HG03108 (cell line): ENCODE measurements at regions not wholly inside any gene's neighbourhood (a gene's known extent, or its start where the extent isn't known, plus 50 kb on each side); places are given as distances from the start of the nearest gene placed in this dataset.

Source experiments
- ATAC-seq: cut with Tn5 transposase; IDR thresholded peaks from one replicate; pipeline ENCODE4 v1.9.1; 2021; ENCODE audit warnings: moderate library complexity; ENCODE audit not compliant: unreplicated experiment

- no peak for ATAC-seq
Observed at GRCh38 chr14:40936861-40937260, 669.8 kb upstream of the LRFN5 start.

- no peak for ATAC-seq
Observed at GRCh38 chr14:40920380-40920779, 686.3 kb upstream of the LRFN5 start.

DNA sequence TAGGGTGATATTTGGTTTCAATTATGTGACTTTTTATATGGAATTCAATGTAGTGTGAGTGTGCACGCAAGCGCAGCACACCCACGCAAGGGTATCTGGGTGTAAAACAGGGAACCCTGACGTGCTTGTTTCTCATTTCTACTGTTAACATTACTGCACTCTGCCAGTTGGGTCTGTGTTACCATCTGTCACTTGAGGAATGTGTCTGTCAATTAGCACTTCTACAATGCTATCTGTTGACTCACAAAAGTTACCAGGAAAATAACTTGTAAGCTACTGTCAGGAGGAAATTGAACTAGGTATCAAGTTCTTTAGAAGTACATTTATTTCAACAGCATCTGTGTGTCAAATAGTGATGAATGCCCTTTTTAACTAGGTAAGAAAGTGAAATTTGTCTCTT is 695.5 kb upstream of the LRFN5 start:
- no peak for ATAC-seq

GRCh38 chr14:40909906-40910305 is 696.8 kb upstream of the LRFN5 start:
- ATAC-seq: no peak

DNA sequence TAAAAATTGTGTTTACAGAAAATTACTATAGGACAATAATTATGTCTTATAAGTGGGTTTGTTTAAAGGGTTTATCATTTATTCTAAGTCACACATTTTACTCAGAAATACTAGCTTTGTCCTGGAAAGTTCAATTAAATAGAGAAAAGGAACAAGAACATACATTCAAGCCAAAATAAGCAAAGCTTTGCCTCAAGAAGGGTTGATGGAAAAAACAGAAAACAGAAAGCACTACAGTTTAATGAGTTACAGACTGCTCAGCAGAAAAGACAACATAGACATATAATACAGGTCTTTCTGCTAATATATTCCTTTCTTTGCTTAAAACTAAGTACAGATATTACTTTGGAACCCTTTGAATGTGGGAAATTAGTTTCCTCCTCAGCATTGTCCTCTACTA is 703.0 kb upstream of the LRFN5 start:
- ATAC-seq: no peak

- no peak for ATAC-seq
Observed at GRCh38 chr14:40899435-40899834, 707.2 kb upstream of the LRFN5 start.

GRCh38 chr14:40894846-40895245 is 711.8 kb upstream of the LRFN5 start:
- ATAC-seq: no peak

DNA sequence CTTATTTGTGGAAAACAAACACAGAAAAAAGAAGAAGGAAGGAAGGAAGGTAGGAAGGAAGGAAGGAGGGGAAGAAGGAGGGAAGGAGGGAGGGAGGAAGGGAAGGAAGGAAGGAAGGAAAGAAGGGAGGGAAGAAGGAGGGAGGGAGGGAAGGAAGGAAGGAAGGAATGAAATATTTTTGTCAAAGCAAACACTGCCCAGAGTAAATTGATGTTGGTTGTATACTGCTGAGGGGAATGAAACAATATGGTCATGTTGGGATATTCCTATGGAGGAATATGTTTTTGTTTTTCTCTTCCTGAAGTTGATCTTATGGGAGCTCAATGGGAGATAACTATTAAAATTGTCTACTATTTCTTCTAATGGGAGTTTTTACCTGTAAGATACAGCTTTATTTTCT is 717.5 kb upstream of the LRFN5 start:
- ATAC-seq: no peak

- ATAC-seq: no peak
Observed at GRCh38 chr14:40887912-40888311, 718.8 kb upstream of the LRFN5 start.

DNA sequence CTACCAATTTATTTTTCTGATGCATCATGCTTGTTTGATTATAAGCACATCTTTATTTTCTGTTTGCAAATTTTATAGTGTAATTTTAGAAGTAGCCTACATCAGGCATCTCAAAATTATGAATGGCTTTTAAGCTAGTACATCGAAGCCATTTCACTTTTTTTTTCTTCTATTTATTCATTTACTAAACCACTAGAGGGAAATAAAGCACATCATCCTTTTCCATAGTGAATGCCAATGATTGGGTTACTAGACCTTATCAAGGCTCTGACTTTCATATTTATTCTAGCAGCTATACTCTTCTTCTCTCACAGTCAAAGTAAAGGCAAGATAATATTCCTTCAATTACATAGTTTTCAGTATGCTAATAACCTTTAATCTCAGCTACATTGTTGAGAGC is 736.4 kb upstream of the LRFN5 start:
- no peak for ATAC-seq

DNA sequence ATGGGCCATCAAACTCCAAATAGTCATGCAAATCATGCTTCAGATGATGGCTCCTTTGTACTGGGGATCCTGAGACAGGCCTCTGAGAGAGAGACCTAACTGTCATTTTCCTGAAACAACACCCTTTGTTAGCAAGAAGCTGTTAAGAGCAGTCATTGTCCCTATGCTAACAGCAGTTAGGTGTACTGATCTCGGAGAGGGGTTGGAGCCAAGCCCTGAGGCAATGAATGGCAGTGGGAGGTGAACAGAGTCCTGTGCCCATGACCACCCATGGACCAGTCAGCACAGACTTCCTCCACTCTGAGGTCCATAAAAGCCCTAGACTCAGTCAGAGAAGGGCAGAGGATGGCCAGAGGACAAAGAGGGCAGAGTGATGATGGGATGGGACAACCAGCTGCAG is 747.6 kb upstream of the LRFN5 start:
- ATAC-seq: no peak

GRCh38 chr14:40855343-40855742 is 751.3 kb upstream of the LRFN5 start:
- no peak for ATAC-seq

DNA sequence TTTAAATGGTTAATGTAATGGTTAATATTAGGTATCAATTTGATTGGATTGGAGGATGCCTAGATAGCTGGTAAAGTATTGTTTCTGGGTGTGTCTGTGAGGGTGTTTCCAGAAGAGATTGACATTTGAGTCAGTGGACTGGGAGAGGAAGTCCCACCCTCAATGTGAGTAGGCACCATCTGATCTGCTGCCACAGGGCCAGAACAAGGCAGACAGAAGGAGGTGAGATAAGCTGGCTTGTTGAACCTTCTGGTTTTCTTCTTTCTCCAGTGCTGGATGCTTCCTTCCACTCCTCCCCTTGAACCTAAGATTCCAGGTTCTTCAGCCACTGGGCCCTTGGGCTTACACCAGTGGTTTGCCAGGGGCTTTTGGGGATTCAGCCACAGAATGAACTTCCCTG is 756.5 kb upstream of the LRFN5 start:
- no peak for ATAC-seq

GRCh38 chr14:40847480-40847879 is 759.2 kb upstream of the LRFN5 start:
- ATAC-seq: no peak

GRCh38 chr14:40842816-40843215 is 763.9 kb upstream of the LRFN5 start:
- ATAC-seq: no peak

DNA sequence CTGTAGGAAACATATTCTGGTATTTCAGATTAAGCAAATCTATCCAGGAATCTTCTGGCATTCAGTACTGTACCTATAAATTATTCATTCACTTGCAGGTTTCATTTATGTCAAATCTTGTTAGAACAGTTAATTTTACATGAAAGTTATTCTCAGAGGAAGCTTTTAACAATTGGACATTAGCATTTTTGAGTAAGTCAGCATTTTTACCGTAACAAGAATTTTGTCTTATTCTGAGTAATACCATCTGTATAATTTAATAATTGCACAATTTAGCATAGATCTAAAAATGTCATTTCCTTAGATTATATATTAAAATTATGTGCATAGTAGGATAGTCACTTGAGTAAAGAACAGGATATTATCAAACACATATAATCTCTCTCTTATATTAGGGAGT is 764.8 kb upstream of the LRFN5 start:
- ATAC-seq: no peak

DNA sequence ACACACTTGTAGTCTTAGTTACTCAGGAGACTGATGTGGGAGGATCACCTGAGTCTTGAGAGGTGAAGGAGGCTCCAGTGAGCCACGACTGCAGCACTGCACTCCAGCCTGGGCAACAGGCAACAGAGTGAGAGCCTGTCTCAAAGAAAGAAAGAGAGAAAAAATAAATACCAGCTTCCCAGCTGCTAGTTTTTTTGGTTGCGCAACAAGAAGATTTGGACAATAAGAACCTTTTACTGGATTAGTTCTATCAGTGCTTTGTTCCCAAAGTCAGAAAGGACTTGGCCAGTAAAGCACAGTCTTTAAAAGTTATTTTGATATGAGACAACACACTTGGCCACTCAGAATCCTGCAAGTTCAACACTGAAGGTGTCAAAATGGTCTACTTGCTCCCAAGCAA is 768.1 kb upstream of the LRFN5 start:
- ATAC-seq: no peak

GRCh38 chr14:40806471-40806870 is 800.2 kb upstream of the LRFN5 start:
- ATAC-seq: no peak

- ATAC-seq: no peak
Observed at GRCh38 chr14:40796168-40796567, 810.5 kb upstream of the LRFN5 start.

- ATAC-seq: no peak
Observed at GRCh38 chr14:40784860-40785259, 821.8 kb upstream of the LRFN5 start.

- no peak for ATAC-seq
Observed at GRCh38 chr14:40762685-40763084, 844.0 kb upstream of the LRFN5 start.

- ATAC-seq: no peak
Observed at GRCh38 chr14:40762177-40762576, 844.5 kb upstream of the LRFN5 start.

DNA sequence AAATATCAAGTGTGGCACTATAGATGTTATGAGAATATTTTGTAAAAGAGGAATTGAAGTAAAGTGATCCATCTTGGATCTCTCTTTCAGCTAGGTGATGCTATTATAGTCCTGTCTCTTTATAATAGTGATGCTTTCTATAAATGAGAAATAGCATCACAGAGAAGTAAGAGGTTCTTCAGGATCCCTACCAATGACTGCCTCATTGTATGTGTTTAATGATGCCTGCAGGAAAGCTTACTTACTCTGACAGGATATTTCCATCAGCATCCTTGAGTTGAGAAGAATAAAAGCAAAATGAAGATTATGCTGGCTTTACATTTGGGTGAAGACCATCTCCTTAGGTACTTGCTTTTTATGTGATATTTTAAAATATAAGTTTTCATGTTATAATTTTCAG is 846.0 kb upstream of the LRFN5 start:
- ATAC-seq: no peak

DNA sequence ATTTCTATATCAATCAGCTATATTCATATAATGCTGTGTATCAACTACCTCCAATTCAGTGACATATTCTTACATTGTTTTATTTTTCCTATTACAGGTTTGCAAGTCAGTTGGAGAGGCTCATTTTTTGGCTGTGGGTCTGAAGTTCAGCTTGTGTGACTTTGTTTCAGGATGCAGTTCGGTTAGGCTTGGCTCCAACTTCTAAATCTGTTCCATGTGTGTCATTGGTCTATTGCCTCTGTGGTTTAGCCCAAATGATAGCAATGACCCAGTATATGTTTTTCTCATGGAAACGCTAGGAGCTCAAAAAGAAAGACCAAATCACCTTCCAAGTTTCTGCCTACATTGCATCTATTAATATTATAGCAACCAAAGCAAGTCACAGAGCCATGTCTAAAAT is 848.6 kb upstream of the LRFN5 start:
- ATAC-seq: no peak
